HL-60 (cell line): ENCODE measurements at regions not wholly inside any gene's neighbourhood (a gene's known extent, or its start where the extent isn't known, plus 50 kb on each side); places are given as distances from the start of the nearest gene placed in this dataset.

Experiments
- DNase-seq, 2 experiments: peaks; one replicate each; pipeline ENCODE4 v3.0.0-alpha.2; 2010 to 2020; ENCODE audit warnings: low read depth in 1 of 2, low spot score in 1 of 2
- H3K27ac ChIP-seq: fragments of 250-450 bp; sonication (Bioruptor Pico); replicated peaks from 2 replicates; pipeline ENCODE4 v1.5.1; 2020; ENCODE audit warnings: mild to moderate bottlenecking, moderate library complexity
- H3K27me3 ChIP-seq: fragments of 250-450 bp; sonication (Bioruptor Pico); 2 replicates; pipeline ENCODE4 v1.5.1; 2021; ENCODE audit warnings: mild to moderate bottlenecking, moderate library complexity; ENCODE audit not compliant: insufficient read depth, poor library complexity, severe bottlenecking
- H3K4me3 ChIP-seq: replicated peaks from 2 replicates; pipeline ENCODE4 v1.5.1; 2011; ENCODE audit warnings: mild to moderate bottlenecking, control low read depth, low read length; ENCODE audit not compliant: insufficient read depth
- CTCF ChIP-seq: IDR thresholded peaks from one replicate; pipeline ENCODE4 v1.5.1; 2011; ENCODE audit warnings: low read length, control low read depth, inconsistent platforms; ENCODE audit not compliant: insufficient read depth
- GABPA ChIP-seq: IDR thresholded peaks from 2 replicates; pipeline ENCODE4 v1.6.1; 2012; ENCODE audit warnings: low read depth
- POLR2AphosphoS5 ChIP-seq: IDR thresholded peaks from 2 replicates; pipeline ENCODE4 v1.6.1; 2012; ENCODE audit warnings: low read depth
- REST ChIP-seq: IDR thresholded peaks from 2 replicates; pipeline ENCODE4 v1.6.1; 2012; ENCODE audit warnings: low read depth; ENCODE audit not compliant: insufficient replicate concordance
- SPI1 ChIP-seq: IDR thresholded peaks from 2 replicates; pipeline ENCODE4 v1.6.1; 2012; ENCODE audit warnings: low read depth, mild to moderate bottlenecking, borderline replicate concordance

- no peak overlapping the region for H3K27ac ChIP-seq
- TF ChIP-seq REST (no peak), SPI1 (no peak), GABPA (no peak), POLR2AphosphoS5 (no peak), CTCF (no peak)
- DNase-seq = no peak
- no peak overlapping the region for H3K4me3 ChIP-seq
- H3K27me3 ChIP-seq = no peaks in the 10 kb centered on the region
These were observed 87.1 kb upstream of the LINC01488 start for GRCh38 chr11:69394234-69394868.

DNA sequence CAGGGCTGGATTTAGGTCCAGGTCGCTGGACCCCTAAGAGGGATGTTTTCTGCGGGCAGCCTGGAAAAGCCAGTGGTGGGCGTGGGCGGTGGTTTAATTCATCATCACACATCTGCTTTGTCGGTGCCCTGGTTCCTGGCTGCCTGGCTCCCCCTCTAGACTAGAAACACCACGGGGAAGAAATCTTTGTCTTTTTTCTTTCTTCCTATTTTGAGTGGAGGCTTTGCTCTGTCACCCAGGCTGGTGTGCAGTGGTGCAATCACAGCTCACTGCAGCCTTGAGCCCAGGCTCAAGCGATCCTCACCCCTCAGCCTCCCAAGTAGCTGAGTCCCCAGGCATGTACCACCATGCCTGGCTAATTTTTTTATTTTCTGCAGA lies 86.6 kb upstream of the LINC01488 start:
- no peak overlapping the region for H3K4me3 ChIP-seq
- DNase-seq = peak in 1 of 2 experiments; percentile 55
- no peak overlapping the region for H3K27ac ChIP-seq
- no peak for TF ChIP-seq REST
- no peak for TF ChIP-seq CTCF
- H3K27me3 ChIP-seq = no peaks in the 10 kb centered on the region

GRCh38 chr11:69395287-69395686 lies 86.2 kb upstream of the LINC01488 start:
- no peak for DNase-seq
- Histone ChIP-seq H3K27me3 (no peaks in the 10 kb centered on the region), H3K4me3 (no peak overlapping the region), H3K27ac (no peak overlapping the region)
- TF ChIP-seq REST = no peak
- no peak for TF ChIP-seq SPI1
- no peak for TF ChIP-seq CTCF
- TF ChIP-seq POLR2AphosphoS5 = no peak
